OCI-M1 (cell line): ENCODE measurements at regions not wholly inside any gene's neighbourhood (a gene's known extent, or its start where the extent isn't known, plus 50 kb on each side); places are given as distances from the start of the nearest gene placed in this dataset.

Experiments
- DNase-seq: peaks from one replicate; lab custom pipeline; 2025; lab: John Stamatoyannopoulos, UW

GRCh38 chr9:22990349-22990748, 543.7 kb downstream of the DMRTA1 start:
- peak; percentile 82 for DNase-seq

DNA sequence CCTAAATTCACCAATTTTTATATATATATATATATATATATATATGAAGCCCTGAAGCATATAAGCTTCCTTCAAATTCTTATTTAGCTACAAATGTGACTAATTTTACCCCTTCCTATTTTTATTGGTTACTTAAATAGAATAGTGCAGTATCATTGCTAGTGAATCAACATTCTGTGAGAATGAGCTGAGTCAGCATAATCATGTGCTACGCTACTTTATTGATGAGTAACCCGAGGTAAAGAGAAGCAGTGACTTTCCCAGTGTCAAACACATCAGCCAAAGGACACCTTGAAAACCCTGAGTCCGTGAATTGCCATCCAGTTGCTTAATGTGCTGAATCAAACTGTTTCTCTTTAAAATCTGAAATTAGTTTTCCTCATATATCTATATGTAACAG, 546.2 kb downstream of the DMRTA1 start:
- DNase-seq, result no peak

DNA sequence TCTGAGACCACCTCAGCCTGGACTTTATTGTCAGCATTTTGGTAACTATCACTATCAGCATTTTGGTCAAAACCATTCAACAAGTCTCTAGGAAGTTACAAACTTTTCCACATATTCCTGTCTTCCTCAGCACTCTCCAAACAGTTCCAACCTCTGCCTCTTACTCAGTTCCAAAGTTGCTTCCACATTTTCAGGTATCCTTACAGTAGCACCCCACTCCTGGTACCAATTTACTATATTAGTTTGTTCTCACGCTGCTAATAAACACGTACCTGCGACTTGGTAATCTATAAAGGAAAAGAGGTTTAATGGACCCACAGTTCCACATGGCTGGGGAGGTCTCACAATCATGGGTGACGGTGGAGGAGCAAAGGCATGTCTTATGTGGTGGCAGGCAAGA, 551.3 kb downstream of the DMRTA1 start:
- DNase-seq, result no peak

- DNase-seq, result no peak
These were observed 558.5 kb downstream of the DMRTA1 start for GRCh38 chr9:23005156-23005555.

GRCh38 chr9:23006127-23006526, 559.5 kb downstream of the DMRTA1 start:
- no peak for DNase-seq

GRCh38 chr9:23011669-23012068, 565.0 kb downstream of the DMRTA1 start:
- peak; percentile 13 for DNase-seq

DNA sequence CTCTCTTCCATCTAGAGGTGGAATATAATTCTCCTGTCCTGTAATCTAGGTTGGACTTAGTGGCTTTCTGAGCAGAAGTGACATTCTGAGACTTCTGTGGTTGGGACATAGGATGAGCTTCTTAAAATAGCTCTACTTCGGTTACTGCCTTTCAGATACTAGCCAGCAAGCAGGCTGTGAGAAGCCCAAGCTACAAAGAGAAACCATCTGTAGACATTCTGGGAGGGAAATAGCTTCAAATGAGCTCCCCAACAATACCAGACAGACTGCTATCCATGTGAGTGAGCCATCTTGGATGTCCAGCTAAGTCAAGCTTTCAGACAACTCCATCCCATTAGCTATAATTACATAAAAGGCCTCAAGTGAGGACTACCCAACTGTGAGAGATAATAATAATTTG, 568.9 kb downstream of the DMRTA1 start:
- DNase-seq, result no peak

DNA sequence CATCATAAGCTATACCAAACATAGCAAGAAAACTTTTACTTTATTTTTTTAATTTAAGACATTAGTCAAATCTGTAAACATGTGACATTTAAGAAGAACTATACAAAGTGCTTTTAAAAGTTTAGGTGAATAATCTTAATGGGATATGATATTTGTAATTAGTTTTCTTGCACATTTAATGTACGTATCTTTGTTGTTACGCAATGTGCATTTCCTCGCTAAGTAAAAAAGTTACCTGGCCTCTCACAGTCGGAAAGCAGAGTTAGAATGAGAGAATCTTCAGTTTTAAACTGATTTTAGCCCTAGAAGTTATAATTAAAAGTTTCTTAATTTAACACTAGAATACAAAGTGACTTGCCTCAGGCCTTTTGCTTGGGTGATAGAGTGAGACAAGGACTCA, 589.8 kb downstream of the DMRTA1 start:
- DNase-seq, result no peak

- DNase-seq, result no peak
These were observed 592.8 kb downstream of the DMRTA1 start for GRCh38 chr9:23039402-23039801.

DNA sequence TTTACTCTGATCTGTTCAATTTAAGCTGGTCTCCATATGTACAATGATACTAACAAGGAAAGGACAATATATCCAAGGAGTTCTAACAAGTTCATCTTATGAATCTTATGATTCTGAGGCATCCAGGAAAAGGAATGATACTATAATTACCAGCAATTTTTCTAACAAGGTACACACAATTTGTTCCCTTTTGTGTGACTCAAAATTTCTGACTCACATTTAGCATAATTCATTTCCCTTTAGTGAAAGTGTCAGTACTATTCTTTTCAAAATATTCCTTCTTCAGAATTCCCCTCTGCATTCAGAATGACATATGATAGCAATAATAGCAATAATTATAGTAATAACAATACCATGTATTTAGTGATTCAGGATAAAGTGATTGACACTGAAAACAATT, 594.8 kb downstream of the DMRTA1 start:
- no peak for DNase-seq

DNA sequence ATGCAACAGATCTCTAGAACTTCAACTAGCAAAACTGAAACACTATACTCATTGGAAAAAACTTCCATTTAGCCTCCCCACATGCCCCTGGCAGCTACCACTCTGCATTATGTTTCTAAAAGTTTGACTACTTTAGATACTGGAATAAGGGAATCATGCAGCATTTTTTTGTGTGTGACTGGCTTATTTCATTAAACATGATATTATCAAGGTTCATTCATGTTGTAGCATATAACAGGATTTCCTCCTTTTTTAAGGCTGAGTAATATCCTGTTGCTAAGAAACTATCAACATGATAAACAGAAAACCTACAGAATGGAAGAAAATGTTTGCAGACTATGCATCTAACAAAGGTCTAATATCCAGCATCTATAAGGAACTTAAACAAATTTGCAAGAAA, 597.9 kb downstream of the DMRTA1 start:
- no peak for DNase-seq

DNA sequence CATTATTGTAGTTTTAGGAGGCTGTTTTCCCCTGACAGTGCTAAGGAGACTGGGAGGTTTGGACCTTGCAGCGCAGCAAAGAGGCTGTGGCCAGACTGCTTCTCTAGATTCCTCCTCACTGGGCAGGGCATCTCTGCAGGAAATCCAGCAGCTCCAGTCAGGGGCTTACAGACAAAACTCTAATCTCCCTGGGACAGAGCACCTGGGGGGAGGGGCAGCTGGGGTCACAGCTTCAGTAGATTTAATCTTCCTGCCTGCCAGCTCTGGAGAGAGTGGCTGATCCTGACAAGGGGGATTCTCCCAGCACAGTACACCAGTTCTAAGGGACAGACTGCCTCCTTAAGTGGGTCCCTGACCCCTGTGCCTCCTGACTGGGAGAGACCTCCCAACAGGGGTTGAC, 599.4 kb downstream of the DMRTA1 start:
- peak; percentile 12 for DNase-seq

DNA sequence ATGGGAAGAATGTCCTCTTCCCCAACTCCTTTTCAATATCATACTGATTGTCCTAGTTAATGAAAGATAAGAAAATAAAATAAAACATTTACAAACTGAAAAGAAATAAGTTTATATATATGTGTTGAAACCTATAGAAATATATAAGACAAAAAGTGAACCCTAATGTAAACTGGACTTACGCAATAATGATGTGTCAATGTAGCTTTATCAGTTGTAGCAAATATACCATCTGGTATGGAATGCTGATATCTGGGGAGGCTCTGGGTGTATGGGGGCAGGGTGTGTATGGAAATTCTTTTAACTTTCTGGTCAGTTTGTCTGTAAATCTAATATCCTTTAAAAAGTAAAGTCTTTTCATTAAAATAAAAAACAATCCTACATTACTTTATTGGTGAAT, 603.9 kb downstream of the DMRTA1 start:
- peak; percentile 46 for DNase-seq

GRCh38 chr9:23073136-23073535, 626.5 kb downstream of the DMRTA1 start:
- DNase-seq, result no peak

DNA sequence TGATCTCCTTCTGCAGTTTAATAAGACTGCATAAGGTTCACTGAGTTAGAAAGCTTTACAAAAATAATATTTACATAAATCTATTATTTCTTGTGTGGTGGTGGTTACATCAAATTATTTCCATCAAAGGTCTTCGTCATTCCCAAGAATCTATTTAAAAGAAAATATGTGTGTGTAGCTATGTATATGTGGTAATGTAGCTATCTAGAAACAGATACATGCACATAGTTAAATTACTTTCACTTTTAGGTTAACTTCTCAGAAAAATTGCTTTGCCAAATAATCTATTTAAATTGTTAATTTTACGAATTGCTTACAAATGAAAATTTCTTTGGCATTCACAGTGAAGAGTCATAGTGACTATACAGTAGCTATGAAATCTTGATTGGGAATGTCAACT, 633.2 kb downstream of the DMRTA1 start:
- peak; percentile 25 for DNase-seq

DNA sequence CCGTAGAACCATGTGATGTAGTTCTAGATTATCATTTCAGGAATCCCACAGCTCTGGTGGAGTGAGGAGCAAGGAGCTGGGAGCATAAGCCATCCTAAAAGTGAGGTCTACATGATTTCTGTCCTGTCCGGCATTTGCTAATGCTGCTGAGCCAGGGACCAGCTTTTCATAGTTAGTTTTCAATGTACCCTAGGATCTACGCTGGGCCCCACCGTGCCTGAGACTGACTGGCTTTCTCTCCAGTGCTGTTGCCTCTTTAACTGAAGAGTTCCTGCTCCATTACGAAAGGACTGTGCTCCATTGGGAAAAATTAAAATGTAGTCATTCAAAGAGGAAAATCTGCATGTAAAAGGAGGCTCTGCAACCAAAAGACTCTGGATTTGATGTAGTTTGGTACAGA, 634.8 kb downstream of the DMRTA1 start:
- no peak for DNase-seq

GRCh38 chr9:23088932-23089364, 642.3 kb downstream of the DMRTA1 start:
- peak; percentile 1 for DNase-seq

GRCh38 chr9:23117616-23118015, 671.0 kb downstream of the DMRTA1 start:
- no peak for DNase-seq

- DNase-seq, result no peak
These were observed 674.0 kb downstream of the DMRTA1 start for GRCh38 chr9:23120630-23121029.

GRCh38 chr9:23123048-23123632, 676.5 kb downstream of the DMRTA1 start:
- peak; percentile 73 for DNase-seq

GRCh38 chr9:23145467-23145866, 680.6 kb downstream of the ELAVL2 start:
- DNase-seq, result no peak

DNA sequence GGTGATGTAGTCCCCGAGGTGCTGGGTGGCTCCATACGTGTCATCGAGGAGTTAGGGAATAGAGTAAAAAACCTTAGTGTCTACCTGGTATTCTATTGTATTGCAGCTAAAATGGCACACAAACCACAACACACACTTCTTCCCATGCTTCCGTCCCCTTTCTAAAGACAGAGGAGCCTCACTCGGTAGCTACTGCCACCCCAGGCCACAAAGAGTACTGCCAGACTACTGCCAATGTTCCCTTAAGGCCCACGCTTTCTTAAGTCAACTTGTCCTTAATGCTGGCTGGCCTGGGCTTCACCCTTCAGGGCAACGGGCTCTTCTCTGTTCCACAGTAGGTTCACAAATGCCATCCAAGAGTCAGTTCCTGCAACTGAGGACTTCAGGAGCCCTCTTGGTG, 673.0 kb downstream of the ELAVL2 start:
- DNase-seq, result no peak

DNA sequence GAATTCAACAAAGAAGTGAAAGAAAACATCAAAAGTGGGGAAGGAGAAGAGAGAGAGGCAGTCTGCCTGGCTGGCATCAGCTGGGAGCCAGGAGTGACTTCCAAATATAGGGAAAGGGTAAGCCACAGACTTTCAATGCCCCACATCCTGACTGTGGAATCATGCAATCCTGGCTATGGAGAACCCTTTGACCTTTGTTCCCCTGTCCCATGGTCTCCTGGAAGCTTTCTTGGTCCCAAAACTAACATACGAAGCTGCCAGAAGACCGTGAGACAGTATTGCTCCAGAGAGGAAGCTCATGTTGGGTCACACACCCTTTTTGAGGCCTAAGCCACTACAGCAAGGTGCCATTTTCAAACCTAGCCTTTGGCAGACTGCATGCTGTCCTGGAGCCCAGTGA, 665.5 kb downstream of the ELAVL2 start:
- DNase-seq, result no peak

DNA sequence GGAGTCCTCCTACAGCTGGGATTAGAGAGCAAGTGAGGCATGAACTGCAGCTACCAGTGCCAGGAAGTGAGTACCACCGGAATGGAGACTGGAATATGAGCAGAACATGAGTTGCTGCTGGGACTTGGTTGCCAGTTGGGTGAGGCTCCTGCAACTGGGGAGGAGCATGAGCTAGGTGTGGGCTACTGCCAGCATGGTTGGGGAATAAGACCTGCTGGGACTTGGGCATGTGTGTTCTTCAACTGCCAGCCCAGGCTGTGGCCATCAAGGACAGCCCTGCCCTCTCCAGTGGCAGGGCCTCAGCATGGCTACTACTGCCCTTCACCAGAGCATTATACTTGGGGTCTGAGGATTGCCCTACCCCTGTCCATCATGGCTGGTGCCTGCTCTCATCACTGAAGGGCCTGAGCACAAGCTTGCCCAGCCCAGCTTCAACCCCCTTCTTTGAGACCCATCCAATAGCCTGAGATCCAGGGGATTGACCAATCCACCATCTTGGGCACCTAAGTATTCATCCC, 665.0 kb downstream of the ELAVL2 start:
- no peak for DNase-seq
